22Rv1 (cell line): ENCODE measurements at regions not wholly inside any gene's neighbourhood (a gene's known extent, or its start where the extent isn't known, plus 50 kb on each side); places are given as distances from the start of the nearest gene placed in this dataset.

Source experiments
- H3K27ac ChIP-seq: fragments of 450-650 bp; 2 replicates; pipeline ENCODE4 v1.5.1; 2017
- CTCF ChIP-seq: fragments of 450-650 bp; IDR thresholded peaks from 2 replicates; pipeline ENCODE4 v1.5.1; 2017; ENCODE audit warnings: mild to moderate bottlenecking
- ZFX ChIP-seq: fragments of 450-650 bp; IDR thresholded peaks from 2 replicates; pipeline ENCODE4 v1.6.1; 2017; ENCODE audit warnings: antibody characterized with exemption, borderline replicate concordance

DNA sequence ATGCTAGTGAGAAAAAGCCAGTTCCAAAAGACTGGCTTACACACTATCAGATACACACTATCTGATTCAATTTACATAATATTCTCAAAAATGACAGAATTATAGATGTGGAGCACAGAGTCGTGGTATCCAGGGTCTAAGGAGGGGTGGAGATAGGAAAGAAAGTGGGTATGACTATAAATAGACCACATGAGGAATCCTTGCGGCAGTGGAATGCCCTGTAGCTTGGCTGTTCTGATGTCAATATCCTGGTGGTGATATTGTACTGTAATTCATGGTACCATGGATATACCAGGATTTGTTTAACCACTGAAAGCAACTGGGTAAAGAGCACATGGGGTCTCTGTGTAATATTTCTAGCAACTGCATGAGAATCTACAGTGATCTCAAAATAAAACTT is 67.7 kb upstream of the TMEM72 start:
- no peak overlapping the region for H3K27ac ChIP-seq
- TF ChIP-seq ZFX, result no peak
- no peak for TF ChIP-seq CTCF

GRCh38 chr10:44845361-44846175 is 65.6 kb upstream of the TMEM72 start:
- TF ChIP-seq ZFX (no peak), CTCF (no peak)
- H3K27ac ChIP-seq, result no peak overlapping the region

GRCh38 chr10:44847110-44847509 is 64.0 kb upstream of the TMEM72 start:
- TF ChIP-seq ZFX (no peak), CTCF (no peak)
- no peak overlapping the region for H3K27ac ChIP-seq

DNA sequence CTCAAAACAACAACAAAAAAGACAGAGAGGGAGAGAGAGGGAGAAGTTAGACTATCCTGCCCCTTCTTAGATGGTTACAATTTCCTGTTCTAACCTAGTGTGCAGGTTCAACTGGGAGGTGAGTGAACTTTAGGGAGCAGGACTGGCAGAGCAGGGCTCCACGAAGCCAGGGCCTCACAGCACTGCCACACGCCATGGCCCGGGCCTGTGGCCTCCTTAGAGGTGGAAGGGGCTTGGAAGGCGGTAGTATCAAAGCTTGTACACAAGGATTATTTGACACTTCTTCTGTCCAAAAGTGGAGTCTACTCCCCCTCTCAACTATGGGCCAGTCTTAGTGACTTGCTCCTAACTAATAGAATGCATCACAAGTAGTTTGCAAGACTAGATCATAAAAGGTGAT is 62.9 kb upstream of the TMEM72 start:
- H3K27ac ChIP-seq, result no peak overlapping the region
- TF ChIP-seq CTCF, result no peak
- no peak for TF ChIP-seq ZFX

- no peak overlapping the region for H3K27ac ChIP-seq
- TF ChIP-seq CTCF (no peak), ZFX (no peak)
Measured at GRCh38 chr10:44849936-44850335, 61.2 kb upstream of the TMEM72 start.

GRCh38 chr10:44850356-44850934 is 60.7 kb upstream of the TMEM72 start:
- no peak overlapping the region for H3K27ac ChIP-seq
- no peak for TF ChIP-seq CTCF
- TF ChIP-seq ZFX, result no peak

DNA sequence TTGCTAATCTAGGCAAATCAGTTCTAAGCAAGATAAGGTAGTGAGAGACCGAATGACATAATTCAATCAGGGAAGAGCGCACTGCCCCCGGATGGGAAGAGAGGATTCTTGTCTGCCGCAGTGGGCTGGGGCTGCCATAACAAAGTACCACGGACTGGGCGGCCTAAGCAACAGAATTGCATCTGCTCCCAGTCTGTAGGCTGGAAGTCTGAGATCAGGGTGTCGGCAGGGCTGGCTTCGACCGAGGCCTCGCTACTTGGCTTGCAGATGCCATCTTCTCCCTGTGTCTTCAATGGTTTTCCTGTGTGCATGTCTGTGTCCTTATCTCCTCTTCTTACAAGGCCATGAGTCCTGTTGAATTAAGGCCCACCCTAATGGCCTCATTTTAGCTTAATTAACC is 59.7 kb upstream of the TMEM72 start:
- H3K27ac ChIP-seq, result no peak overlapping the region
- TF ChIP-seq ZFX (no peak), CTCF (no peak)
